Heart right ventricle (tissue), 16 donors: ENCODE measurements at regions not wholly inside any gene's neighbourhood (a gene's known extent, or its start where the extent isn't known, plus 50 kb on each side); places are given as distances from the start of the nearest gene placed in this dataset.
A peak's percentile ranks its signal among the peaks of the same experiment; 100 is the strongest.
"Not testable (repeated sequence)": the region's sequence is repeated elsewhere in the genome, so short reads cannot be mapped to it uniquely, and the experiment has no call there.

ENCODE experiments used
- ATAC-seq, 8 donors: fragments of 200-7000 bp; cut with Tn5 transposase; one replicate each; pipeline ENCODE4 v1.9.1; 2020; ENCODE audit warnings: mild to moderate bottlenecking in 8 of 8, moderate library complexity in 8 of 8, moderate number of reproducible peaks in 1 of 8
- DNase-seq, 2 donors: peaks; one replicate each; pipeline ENCODE4 v3.0.0-alpha.2; 2020
- H3K27ac ChIP-seq, 10 donors: fragments of 200-600 bp; sonication (generic) in 2 of 10; one replicate each; pipeline versions ENCODE4 v1.5.0 to v1.8.0; 2020 to 2022; ENCODE audit warnings: mild to moderate bottlenecking in 3 of 10
- H3K27me3 ChIP-seq, 7 donors: fragments of 200-600 bp; one replicate each; pipeline ENCODE4 v1.8.0; 2021 to 2022; ENCODE audit warnings: mild to moderate bottlenecking in 2 of 7
- H3K36me3 ChIP-seq, 9 donors: fragments of 200-600 bp; sonication (generic) in 1 of 9; one replicate each; pipeline versions ENCODE4 v1.5.0 to v1.8.0; 2020 to 2022; ENCODE audit warnings: mild to moderate bottlenecking in 2 of 9
- H3K4me1 ChIP-seq, 9 donors: fragments of 200-600 bp; sonication (generic) in 1 of 9; one replicate each; pipeline versions ENCODE4 v1.5.0 to v1.8.0; 2020 to 2022; ENCODE audit warnings: mild to moderate bottlenecking in 4 of 9
- H3K4me3 ChIP-seq, 10 donors: fragments of 200-600 bp; sonication (generic) in 2 of 10; one replicate each; pipeline versions ENCODE4 v1.5.0 to v1.8.0; 2020 to 2022; ENCODE audit warnings: mild to moderate bottlenecking in 7 of 10, moderate library complexity in 2 of 10
- H3K9me3 ChIP-seq, 11 donors: fragments of 200-600 bp in 10 of 11; sonication (generic) in 2 of 11; one replicate each; pipeline versions ENCODE4 v1.5.0 to v1.8.0; 2013 to 2022; ENCODE audit warnings: mild to moderate bottlenecking in 2 of 11, control low read depth in 1 of 11, moderate library complexity in 1 of 11
- CTCF ChIP-seq, 9 donors: fragments of 200-600 bp; sonication (generic) in 2 of 9; IDR thresholded peaks; one replicate each; pipeline versions ENCODE4 v1.5.0 to v1.8.0; 2021 to 2022; ENCODE audit warnings: antibody characterized with exemption in 9 of 9, mild to moderate bottlenecking in 5 of 9, moderate library complexity in 1 of 9
- WGBS, 2 donors: extraction: QIAGEN DNeasy Blood & Tissue Kit; methylation state at CpG; one replicate each; pipeline ENCODE4 v1.1.7; 2013; ENCODE audit warnings: inconsistent platforms in 1 of 2; 5-methylcytosine and 5-hydroxymethylcytosine counted together
- intact Hi-C, 10 donors: fragments of 100-400 bp; cut with DNase I; formaldehyde crosslinking; loops; one replicate each; pipeline versions ENCODE4 v1.11.1 to v1.14.2; 2022
- donor health status: Arrhythmogenic right ventricular cardiomyopathy.
- donor health status: ischemic (EF 13 %, LVEDD 7.1; RV severe dilation, severe dysfunction).
- donor health status: healthy with polysubstance abuse.
- donor health status: DM: no; HTN: yes; CAD: no.
- donor health status: DM: no; HTN: no; CAD: no.
- donor health status: ischemic (EF 25% LVEDD 6.9; RV normal size, moderate dysfunction).
- donor health status: ischemic (EF 25% LVEDD 5.7; RV mildly dilated, moderate dysfunction).
- donor health status: healthy.
- donor health status: DM: yes; HTN: yes; CAD: no.
- donor health status: Ischemic cardiomyopathy.
- donor health status: ischemic (EF 35%, LVEDD 5.7; RV mildly dilated, moderate dysfunction).
- donor health status: nonischemic (EF 11% LVEDD 7.7; RV severe dilation, severe dysfunction).
- donor health status: DM: yes; HTN: yes; CAD: no.
- donor health status: PGD.
- donor health status: ischemic (EF 29% LVEDD 5.4; RV normal size, mild dysfunction).
- donor health status: nonischemic (EF 23%, LVEDD 6.1; RV moderate dilation, normal function).

- no peaks in the 10 kb centered on the region for H3K36me3 ChIP-seq
- WGBS, 2 donors, result 84 to 88% methylated on average over 2 of the region's 2 CpGs
- TF ChIP-seq CTCF (IDR thresholded peaks at IDR 0.05), result no peak
- no peak for DNase-seq
- no peaks in the 10 kb centered on the region for H3K27me3 ChIP-seq
- no peak overlapping the region for H3K27ac ChIP-seq
- H3K4me1 ChIP-seq, result peaks cover 2 to 21% (median 14%) of the 10 kb centered on the region in 9 donors
- no peak overlapping the region for H3K4me3 ChIP-seq
- intact Hi-C loops, result loop anchor here in 2 of 10 donors (10.0 kb wide), 2 partner anchors 64 to 1666 kb away; no protein-coding TSS in a partner anchor
- ATAC-seq, result no peak
- peaks cover 0 to 4% (median 0%) of the 10 kb centered on the region in 11 donors for H3K9me3 ChIP-seq
Measured at GRCh38 chr17:13418891-13419290, 182.8 kb downstream of the HS3ST3A1 start.

GRCh38 chr17:13417381-13417950, 184.3 kb downstream of the HS3ST3A1 start:
- Histone ChIP-seq H3K27me3 (no peaks in the 10 kb centered on the region), H3K4me3 (no peak overlapping the region), H3K4me1 (peaks cover 2 to 21% (median 14%) of the 10 kb centered on the region in 9 donors), H3K9me3 (peaks cover 0 to 4% (median 0%) of the 10 kb centered on the region in 11 donors), H3K36me3 (no peaks in the 10 kb centered on the region), H3K27ac (peak overlapping the region in 4 of 10 donors; percentile 6 to 73 (median 28))
- TF ChIP-seq CTCF (IDR thresholded peaks at IDR 0.05), result no peak
- intact Hi-C loops, result loop anchor here in 2 of 10 donors (10.0 kb wide), 2 partner anchors 63 to 1667 kb away; no protein-coding TSS in a partner anchor
- DNase-seq (no peak), ATAC-seq (no peak)
- WGBS, 2 donors, result 33 to 34% methylated on average over 2 of the region's 2 CpGs

- no peak for DNase-seq
- peaks cover 2 to 21% (median 14%) of the 10 kb centered on the region in 9 donors for H3K4me1 ChIP-seq
- H3K4me3 ChIP-seq, result no peak overlapping the region
- H3K9me3 ChIP-seq, result peaks cover 0 to 4% (median 0%) of the 10 kb centered on the region in 11 donors
- no peak for TF ChIP-seq CTCF (IDR thresholded peaks at IDR 0.05)
- no peaks in the 10 kb centered on the region for H3K27me3 ChIP-seq
- peak overlapping the region in 5 of 10 donors; percentile 8 to 73 (median 64) for H3K27ac ChIP-seq
- intact Hi-C loops, result loop anchor here in 2 of 10 donors (10.0 kb wide), 2 partner anchors 62 to 1668 kb away; no protein-coding TSS in a partner anchor
- WGBS, 2 donors, result 37 to 69% methylated on average over 3 of the region's 3 CpGs
- H3K36me3 ChIP-seq, result no peaks in the 10 kb centered on the region
- ATAC-seq, result peak in 6 of 8 donors; percentile 12 to 86 (median 76)
Measured at GRCh38 chr17:13416748-13417363, 184.9 kb downstream of the HS3ST3A1 start.

GRCh38 chr17:13415871-13416416, 185.8 kb downstream of the HS3ST3A1 start:
- DNase-seq (peak; percentile 35 to 72), ATAC-seq (peak; percentile 64 to 93 (median 82))
- H3K27ac ChIP-seq, result peak overlapping the region in 8 of 10 donors; percentile 8 to 73 (median 58)
- WGBS, 2 donors, result 12 to 21% methylated on average over 13 of the region's 13 CpGs
- no peaks in the 10 kb centered on the region for H3K36me3 ChIP-seq
- TF ChIP-seq CTCF (IDR thresholded peaks at IDR 0.05), result peak in 1 of 9 donors; percentile 19
- no peak overlapping the region for H3K4me3 ChIP-seq
- peaks cover 2 to 28% (median 19%) of the 10 kb centered on the region in 9 donors for H3K4me1 ChIP-seq
- peaks cover 0 to 4% (median 0%) of the 10 kb centered on the region in 11 donors for H3K9me3 ChIP-seq
- H3K27me3 ChIP-seq, result no peaks in the 10 kb centered on the region
- intact Hi-C loops, result loop anchor here in 2 of 10 donors (10.0 kb wide), 2 partner anchors 61 to 1669 kb away; no protein-coding TSS in a partner anchor

GRCh38 chr17:13415200-13415599, 186.5 kb downstream of the HS3ST3A1 start:
- not testable (repeated sequence) for DNase-seq, ATAC-seq, H3K9me3 ChIP-seq, H3K27me3 ChIP-seq, H3K36me3 ChIP-seq, H3K4me3 ChIP-seq
- H3K27ac ChIP-seq, result peak overlapping the region in 2 of 10 donors; percentile 8 to 48
- intact Hi-C loops, result loop anchor here in 2 of 10 donors (10.0 kb wide), 2 partner anchors 60 to 1670 kb away; no protein-coding TSS in a partner anchor
- H3K4me1 ChIP-seq, result peaks cover 2 to 31% (median 19%) of the 10 kb centered on the region in 9 donors
- WGBS, 2 donors, result 59 to 80% methylated on average over 3 of the region's 3 CpGs
